SHP77 (cell line): ENCODE measurements at regions not wholly inside any gene's neighbourhood (a gene's known extent, or its start where the extent isn't known, plus 50 kb on each side); places are given as distances from the start of the nearest gene placed in this dataset.
A peak's percentile ranks its signal among the peaks of the same experiment; 100 is the strongest.
"Not testable (repeated sequence)": the region's sequence is repeated elsewhere in the genome, so short reads cannot be mapped to it uniquely, and the experiment has no call there.

Experiments used
- DNase-seq, 2 experiments: peaks; one replicate each; lab custom pipeline; 2025; lab: John Stamatoyannopoulos, UW

- no peak for DNase-seq
These were observed 111.6 kb downstream of the TMEM168 start for GRCh38 chr7:112678626-112679025.

- DNase-seq = not testable (repeated sequence)
These were observed 100.6 kb downstream of the TMEM168 start for GRCh38 chr7:112689466-112690177.

GRCh38 chr7:112692333-112692732 is 97.9 kb downstream of the TMEM168 start:
- peak in 1 of 2 experiments; percentile 26 for DNase-seq

GRCh38 chr7:112697211-112697610 is 93.0 kb downstream of the TMEM168 start:
- not testable (repeated sequence) for DNase-seq

- DNase-seq = no peak
These were observed 90.3 kb downstream of the TMEM168 start for GRCh38 chr7:112699725-112700513.

- DNase-seq = no peak
These were observed 88.7 kb downstream of the TMEM168 start for GRCh38 chr7:112701456-112701855.

GRCh38 chr7:112707655-112708054 is 82.5 kb downstream of the TMEM168 start:
- DNase-seq = no peak

GRCh38 chr7:112708236-112708635 is 82.0 kb downstream of the TMEM168 start:
- no peak for DNase-seq
